Epithelial cell of esophagus (primary cell): ENCODE measurements at regions not wholly inside any gene's neighbourhood (a gene's known extent, or its start where the extent isn't known, plus 50 kb on each side); places are given as distances from the start of the nearest gene placed in this dataset.
A peak's percentile ranks its signal among the peaks of the same experiment; 100 is the strongest.

Experiments used
- DNase-seq: peaks from one replicate; pipeline ENCODE4 v3.0.0; 2010; ENCODE audit warnings: low read depth
- H3K4me3 ChIP-seq: 2 replicates; pipeline ENCODE4 v1.5.1; 2011; ENCODE audit warnings: mild to moderate bottlenecking, low read length, control low read depth
- TF ChIP-seq, protein P1 (sequence below): IDR thresholded peaks from 2 replicates; pipeline ENCODE4 v1.5.1; 2011; ENCODE audit warnings: low read depth, mild to moderate bottlenecking, low read length, control low read depth, inconsistent platforms; ENCODE audit not compliant: insufficient read depth; ENCODE audit errors: missing control alignments

DNA sequence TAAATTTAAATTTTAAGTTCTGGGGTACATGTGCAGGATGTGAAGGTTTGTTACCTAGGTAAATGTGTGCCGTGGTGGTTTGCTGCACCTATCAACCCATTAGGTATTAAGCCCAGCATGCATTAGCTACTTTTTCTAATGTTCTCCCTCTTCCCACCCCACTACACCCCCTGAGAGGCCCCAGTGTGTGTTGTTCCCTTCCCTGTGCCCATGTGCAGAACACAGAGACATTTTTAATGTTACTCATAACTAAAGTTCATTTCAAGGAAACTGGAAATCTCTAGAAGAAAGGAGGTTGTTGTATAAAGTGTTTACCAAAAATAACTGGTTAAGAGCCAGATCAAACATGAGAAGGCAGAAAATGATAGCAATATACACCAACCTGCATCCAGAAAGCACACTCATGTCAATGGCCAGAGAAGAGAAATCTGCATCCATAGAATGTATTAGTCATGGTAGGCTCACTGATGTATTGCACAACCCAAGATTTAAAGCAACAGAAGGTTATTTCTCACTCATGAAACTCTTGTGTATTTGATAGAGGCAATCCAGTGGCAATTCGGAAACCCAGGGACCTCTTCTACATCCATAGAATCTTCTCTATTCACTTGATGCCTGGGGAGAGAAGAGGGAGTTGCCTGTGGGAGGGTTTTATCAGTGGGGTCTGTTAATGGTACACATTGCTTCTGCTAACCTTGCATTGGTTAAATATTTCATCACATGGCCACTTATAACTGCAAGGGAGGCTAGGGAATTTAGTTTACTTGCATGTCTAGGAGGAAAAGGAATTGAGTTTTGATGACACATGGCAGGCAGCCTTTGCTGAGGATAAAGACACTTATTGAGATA lies 321.9 kb upstream of the RASGRP1 start:
- TF ChIP-seq, protein P1, sequence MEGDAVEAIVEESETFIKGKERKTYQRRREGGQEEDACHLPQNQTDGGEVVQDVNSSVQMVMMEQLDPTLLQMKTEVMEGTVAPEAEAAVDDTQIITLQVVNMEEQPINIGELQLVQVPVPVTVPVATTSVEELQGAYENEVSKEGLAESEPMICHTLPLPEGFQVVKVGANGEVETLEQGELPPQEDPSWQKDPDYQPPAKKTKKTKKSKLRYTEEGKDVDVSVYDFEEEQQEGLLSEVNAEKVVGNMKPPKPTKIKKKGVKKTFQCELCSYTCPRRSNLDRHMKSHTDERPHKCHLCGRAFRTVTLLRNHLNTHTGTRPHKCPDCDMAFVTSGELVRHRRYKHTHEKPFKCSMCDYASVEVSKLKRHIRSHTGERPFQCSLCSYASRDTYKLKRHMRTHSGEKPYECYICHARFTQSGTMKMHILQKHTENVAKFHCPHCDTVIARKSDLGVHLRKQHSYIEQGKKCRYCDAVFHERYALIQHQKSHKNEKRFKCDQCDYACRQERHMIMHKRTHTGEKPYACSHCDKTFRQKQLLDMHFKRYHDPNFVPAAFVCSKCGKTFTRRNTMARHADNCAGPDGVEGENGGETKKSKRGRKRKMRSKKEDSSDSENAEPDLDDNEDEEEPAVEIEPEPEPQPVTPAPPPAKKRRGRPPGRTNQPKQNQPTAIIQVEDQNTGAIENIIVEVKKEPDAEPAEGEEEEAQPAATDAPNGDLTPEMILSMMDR = no peak

DNA sequence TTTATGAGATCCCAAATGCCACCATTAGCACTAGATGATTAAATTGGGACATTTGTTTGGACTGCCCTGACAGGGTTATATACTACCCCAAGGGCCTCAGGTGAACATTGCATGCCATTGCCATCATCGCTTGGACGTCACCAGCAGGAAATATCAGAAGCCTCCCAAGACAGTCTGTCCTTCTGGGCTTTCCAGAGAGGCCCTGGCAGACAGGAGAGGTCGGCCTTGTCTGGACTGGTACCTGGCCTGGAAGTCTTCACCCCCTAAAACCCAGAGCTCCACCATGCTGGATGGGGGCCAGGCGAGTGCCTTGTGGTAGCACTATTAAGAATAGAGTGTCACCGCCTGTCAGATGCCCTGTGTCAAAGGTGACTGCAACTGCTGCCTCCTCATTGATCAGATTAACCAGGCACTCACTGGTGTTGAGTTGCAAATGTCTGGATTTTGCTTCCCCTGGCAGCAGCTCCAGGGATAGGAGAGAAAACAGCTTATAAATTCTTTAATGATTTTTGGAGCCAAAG lies 324.1 kb upstream of the RASGRP1 start:
- H3K4me3 ChIP-seq = no peak overlapping the region
- no peak for DNase-seq
- TF ChIP-seq, protein P1 = no peak

More for the DNA sequence above, 321.9 kb upstream of the RASGRP1 start:
- no peak overlapping the region for H3K4me3 ChIP-seq
- peak; percentile 86 for DNase-seq

DNA sequence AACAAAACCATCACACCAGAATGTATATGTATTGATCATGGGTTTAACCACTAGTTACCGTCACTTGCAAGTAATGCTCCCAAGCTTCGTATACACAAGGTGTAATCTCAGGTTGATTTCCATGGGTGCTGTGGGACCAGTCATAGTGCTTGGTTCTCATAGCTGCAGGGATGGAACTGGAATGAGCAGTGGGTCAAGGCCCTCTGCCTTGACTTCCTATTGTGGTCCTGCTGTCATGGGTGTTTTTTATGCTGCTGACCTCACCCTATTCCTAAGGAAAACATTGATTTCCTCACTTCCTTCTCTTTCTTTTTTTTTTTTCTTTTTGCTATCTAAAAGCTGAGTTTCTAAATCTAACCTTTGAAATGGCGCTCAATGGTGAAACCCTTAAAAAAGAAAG lies 325.6 kb upstream of the RASGRP1 start:
- TF ChIP-seq, protein P1 = no peak
- H3K4me3 ChIP-seq = no peak overlapping the region
- DNase-seq = no peak

DNA sequence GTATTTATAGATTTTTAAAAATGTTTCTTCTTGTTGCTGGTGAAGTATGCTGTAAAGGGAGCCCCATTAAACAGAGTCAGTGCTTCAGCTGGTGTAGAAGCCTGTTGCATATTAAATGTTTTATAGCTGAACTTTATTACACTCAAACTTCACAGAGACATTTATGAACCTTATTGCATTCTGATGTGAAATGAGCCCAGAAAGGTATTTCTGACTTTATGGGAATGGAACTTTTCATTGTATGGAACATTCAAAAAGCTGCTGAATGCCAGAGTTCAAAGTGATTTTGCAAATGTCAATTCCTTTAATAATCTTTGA lies 329.3 kb upstream of the RASGRP1 start:
- TF ChIP-seq, protein P1 = no peak
- no peak overlapping the region for H3K4me3 ChIP-seq
- no peak for DNase-seq

DNA sequence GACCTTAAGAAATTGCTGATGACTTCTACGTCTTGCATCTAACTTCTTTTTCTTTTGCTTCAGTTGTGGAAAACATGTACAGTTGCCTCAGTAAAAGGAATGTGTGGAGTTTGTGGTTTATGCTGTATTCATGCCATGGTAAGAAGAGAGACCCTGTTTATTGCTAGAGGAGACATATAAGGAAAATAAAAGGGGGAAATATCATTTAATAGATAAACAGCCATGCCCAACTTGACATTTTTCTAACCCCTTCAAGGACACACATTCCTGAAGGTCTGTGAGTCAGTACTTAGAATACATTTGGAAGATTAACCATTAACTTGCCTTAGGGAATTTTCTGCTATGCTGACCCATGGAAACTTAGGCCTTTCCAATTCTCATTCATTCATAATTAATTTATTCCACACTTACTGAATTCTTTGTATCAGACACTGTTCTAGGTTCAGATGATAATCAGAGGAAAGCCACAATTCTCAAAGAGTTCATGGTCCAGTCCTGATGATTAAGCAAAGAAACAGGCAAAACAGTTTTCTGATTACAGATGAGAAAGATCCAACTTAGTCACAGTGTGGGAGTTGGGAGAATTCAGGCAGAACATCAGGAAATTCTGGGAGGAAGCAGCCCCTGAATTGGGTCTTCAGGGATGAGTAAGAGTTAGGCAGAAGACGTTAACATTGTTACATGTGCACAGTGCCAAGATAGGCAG lies 329.8 kb upstream of the RASGRP1 start:
- no peak overlapping the region for H3K4me3 ChIP-seq
- peak; percentile 57 for DNase-seq
- TF ChIP-seq, protein P1 = no peak

DNA sequence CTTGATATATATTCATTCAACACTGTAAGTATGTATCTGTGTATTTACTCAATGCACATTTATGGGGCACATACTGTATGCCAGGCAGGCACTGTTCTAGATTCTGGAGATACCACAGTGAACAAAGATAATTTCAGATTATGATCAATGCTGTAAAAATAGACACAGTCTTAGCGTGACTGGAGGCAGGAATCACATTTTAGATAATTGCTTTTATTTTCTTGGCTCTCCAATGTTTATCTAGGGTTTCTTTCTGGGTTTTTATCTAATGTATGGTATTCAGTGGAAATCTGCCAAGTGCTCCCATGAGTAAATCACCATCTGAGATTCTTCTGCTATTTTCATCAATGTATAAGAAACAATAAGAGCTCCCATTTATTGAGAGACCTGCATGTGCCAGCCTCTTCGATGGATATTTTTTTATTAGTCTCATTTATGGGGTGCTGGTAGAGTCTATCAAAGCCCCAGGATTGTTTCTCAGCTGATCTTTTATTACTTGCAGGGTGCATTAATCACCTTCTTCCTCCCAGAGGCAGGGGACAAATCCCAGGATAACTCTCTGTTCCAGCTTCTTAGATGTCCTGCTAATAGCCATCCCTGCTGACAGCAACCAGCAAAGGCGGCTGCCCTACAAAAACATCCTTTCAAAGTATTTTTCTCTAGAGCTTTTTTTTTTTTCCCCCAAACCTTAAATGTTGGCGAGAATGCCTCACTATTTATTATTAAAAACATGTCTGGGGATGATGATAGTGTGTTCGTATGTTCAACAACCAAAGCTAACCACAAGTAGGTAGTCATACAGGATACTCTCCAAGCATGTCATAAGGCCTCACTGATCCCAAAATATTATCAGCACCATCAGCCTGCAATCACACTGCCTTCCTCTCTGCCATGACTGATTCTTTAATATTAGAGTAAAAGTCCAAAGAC lies 331.0 kb upstream of the RASGRP1 start:
- H3K4me3 ChIP-seq = no peak overlapping the region
- no peak for DNase-seq
- TF ChIP-seq, protein P1 = no peak
